ENCODE measurements at regions not wholly inside any gene's neighbourhood (a gene's known extent, or its start where the extent isn't known, plus 50 kb on each side); places are given as distances from the start of the nearest gene placed in this dataset.

DNA sequence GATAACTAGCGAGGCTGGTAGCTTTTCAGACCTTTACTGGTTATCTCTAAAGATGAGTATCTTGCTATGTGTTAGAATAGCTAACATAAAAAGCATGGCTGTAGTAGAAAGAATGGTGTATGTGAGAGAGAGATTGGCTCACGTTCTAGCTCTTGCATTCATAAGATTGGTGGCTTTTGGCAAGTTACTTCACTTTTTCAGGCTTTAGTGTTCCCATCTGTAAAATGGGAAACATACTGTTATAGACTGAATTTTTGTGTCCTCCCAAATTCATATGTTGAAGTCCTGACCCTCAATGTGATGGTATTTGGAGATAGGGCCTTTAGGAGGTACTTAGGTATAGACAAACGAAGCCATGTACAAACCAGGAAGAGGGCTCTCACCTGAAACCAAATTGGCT is 302.4 kb upstream of the KLF4 start:
- no peak overlapping the region for H3K4me2 ChIP-seq (ENCODE audit: low read depth, low read length)
- H3K79me2 ChIP-seq (ENCODE audit: insufficient read depth, low read length), result no peaks in the 10 kb centered on the region
- no peak overlapping the region for H2AFZ ChIP-seq (ENCODE audit: low read length)
- CTCF ChIA-PET (ENCODE audit: low intra/inter-chr PET ratio, low total read pairs), result no interaction called here
- H3K4me3 ChIP-seq (replicated peaks in 1 of 3; ENCODE audit: insufficient read depth in 1 of 3, low read depth in 2 of 3, low read length in 3 of 3), result no peak overlapping the region
- FAIRE-seq (no peak), ATAC-seq (no peak), DNase-seq (ENCODE audit: low spot score) (no peak)
- no peak overlapping the region for H3K27ac ChIP-seq (ENCODE audit: extremely low read length, insufficient read depth, low read length)
- POLR2A ChIA-PET, result no interaction called here
- no TSS peak for BruUV-seq (replicated peaks)
- H3K27me3 ChIP-seq (ENCODE audit: control insufficient read depth in 1 of 2, insufficient read depth in 2 of 2, low read length in 2 of 2), result no peaks in the 10 kb centered on the region
- H3K9me3 ChIP-seq (ENCODE audit: low read length), result no peaks in the 10 kb centered on the region
- whole genome bisulfite sequencing (ENCODE audit: low lambda C conversion rate), result 3% methylated on average over 3 of the region's 3 CpGs
- H4K20me1 ChIP-seq (ENCODE audit: insufficient read depth, low read length), result no peaks in the 10 kb centered on the region
- TF ChIP-seq PCBP1 (IDR thresholded peaks at IDR 0.05; ENCODE audit: borderline replicate concordance, low read depth, low read length) (no peak), TOE1 (CRISPR knock-in tag; IDR thresholded peaks at IDR 0.05) (no peak), NFYB (CRISPR knock-in tag; IDR thresholded peaks at IDR 0.05) (no peak), ZNF274 (CRISPR knock-in tag; IDR thresholded peaks at IDR 0.05) (no peak), EED (CRISPR knock-in tag; IDR thresholded peaks at IDR 0.05) (no peak), EEA1 (CRISPR knock-in tag; IDR thresholded peaks at IDR 0.05; ENCODE audit: borderline replicate concordance) (no peak), ZNF775 (CRISPR knock-in tag; IDR thresholded peaks at IDR 0.05; ENCODE audit: borderline replicate concordance) (no peak), ZNF205 (CRISPR knock-in tag; IDR thresholded peaks at IDR 0.05) (no peak), ZNF747 (CRISPR knock-in tag; IDR thresholded peaks at IDR 0.05; ENCODE audit: borderline replicate concordance) (no peak), ISL2 (CRISPR knock-in tag; IDR thresholded peaks at IDR 0.05) (no peak), HHEX (CRISPR knock-in tag; IDR thresholded peaks at IDR 0.05) (no peak), MAFK (conservative IDR thresholded peaks at IDR 0.05 in 1 of 2, IDR thresholded peaks at IDR 0.05 in 1 of 2; ENCODE audit: low read length in 2 of 2) (no peak), MXI1 (IDR thresholded peaks at IDR 0.05; ENCODE audit: borderline replicate concordance, low read depth, low read length) (no peak), FIP1L1 (IDR thresholded peaks at IDR 0.05; ENCODE audit: borderline replicate concordance, insufficient read depth, low read depth, low read length) (no peak), ZNF101 (CRISPR knock-in tag; IDR thresholded peaks at IDR 0.05; ENCODE audit: borderline replicate concordance, low read depth) (no peak), U2AF2 (IDR thresholded peaks at IDR 0.05; ENCODE audit: low read depth, low read length) (no peak)
- TF ChIP-seq, protein P1, sequence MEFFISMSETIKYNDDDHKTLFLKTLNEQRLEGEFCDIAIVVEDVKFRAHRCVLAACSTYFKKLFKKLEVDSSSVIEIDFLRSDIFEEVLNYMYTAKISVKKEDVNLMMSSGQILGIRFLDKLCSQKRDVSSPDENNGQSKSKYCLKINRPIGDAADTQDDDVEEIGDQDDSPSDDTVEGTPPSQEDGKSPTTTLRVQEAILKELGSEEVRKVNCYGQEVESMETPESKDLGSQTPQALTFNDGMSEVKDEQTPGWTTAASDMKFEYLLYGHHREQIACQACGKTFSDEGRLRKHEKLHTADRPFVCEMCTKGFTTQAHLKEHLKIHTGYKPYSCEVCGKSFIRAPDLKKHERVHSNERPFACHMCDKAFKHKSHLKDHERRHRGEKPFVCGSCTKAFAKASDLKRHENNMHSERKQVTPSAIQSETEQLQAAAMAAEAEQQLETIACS (CRISPR knock-in tag; IDR thresholded peaks at IDR 0.05), result no peak
- intact Hi-C loops (cut with micrococcal nuclease; ENCODE audit: unreplicated experiment), result no loop called here
- no peak overlapping the region for H3K9ac ChIP-seq (ENCODE audit: insufficient read depth, low read depth, low read length)
- H3K36me3 ChIP-seq (replicated peaks in 1 of 2; ENCODE audit: control insufficient read depth in 1 of 2, insufficient read depth in 2 of 2, low read length in 2 of 2), result no peaks in the 10 kb centered on the region
- no peaks in the 10 kb centered on the region for H3K4me1 ChIP-seq (ENCODE audit: insufficient read depth, low read length)
- in situ Hi-C loops (cut with HindIII; ENCODE audit: extremely low pct_ligation_motif_present, low pct_unique_long_range_greater_than_20kb), result no loop called here

Measured in HepG2 (cell line).